ENCODE measurements at regions not wholly inside any gene's neighbourhood (a gene's known extent, or its start where the extent isn't known, plus 50 kb on each side); places are given as distances from the start of the nearest gene placed in this dataset.

DNA sequence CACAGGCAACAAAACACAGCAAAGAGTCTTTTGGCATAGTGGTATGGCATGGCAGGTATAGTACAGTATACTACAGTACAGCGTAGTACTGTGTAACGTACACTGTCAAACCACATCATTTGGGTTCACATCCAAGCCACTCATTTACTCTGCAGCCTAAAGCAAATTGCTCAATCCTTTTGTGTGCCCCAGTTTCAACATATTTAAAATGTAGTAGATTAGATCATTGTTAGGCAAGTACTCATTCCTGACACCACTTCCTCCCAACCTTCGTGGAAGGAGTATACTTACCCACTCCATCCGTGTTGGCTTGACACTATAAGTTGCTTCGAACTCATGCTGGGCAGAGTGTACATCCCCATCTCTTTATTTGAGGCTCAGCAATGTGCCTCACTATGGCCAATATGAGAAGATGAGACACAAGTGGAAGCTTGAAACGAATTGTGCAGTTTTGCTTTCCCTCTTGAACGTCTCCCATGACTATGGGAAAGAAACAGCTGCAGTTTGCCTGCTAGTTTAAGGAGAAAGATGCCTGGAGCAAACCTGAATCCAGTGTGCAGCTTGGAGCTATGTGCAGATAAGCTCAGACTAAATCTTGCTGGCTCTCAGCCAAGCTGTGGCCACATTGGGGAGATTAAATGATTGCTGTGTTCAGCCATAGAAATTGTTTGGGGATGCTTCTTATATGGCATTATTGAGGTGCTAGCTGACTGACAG lies 85.7 kb upstream of the TBL1X start:
- TF ChIP-seq, protein P1, sequence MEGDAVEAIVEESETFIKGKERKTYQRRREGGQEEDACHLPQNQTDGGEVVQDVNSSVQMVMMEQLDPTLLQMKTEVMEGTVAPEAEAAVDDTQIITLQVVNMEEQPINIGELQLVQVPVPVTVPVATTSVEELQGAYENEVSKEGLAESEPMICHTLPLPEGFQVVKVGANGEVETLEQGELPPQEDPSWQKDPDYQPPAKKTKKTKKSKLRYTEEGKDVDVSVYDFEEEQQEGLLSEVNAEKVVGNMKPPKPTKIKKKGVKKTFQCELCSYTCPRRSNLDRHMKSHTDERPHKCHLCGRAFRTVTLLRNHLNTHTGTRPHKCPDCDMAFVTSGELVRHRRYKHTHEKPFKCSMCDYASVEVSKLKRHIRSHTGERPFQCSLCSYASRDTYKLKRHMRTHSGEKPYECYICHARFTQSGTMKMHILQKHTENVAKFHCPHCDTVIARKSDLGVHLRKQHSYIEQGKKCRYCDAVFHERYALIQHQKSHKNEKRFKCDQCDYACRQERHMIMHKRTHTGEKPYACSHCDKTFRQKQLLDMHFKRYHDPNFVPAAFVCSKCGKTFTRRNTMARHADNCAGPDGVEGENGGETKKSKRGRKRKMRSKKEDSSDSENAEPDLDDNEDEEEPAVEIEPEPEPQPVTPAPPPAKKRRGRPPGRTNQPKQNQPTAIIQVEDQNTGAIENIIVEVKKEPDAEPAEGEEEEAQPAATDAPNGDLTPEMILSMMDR (IDR thresholded peaks at IDR 0.05; ENCODE audit: insufficient read depth, low read length): no peak
- DNase-seq (ENCODE audit: low read depth): peak; percentile 17
- H3K4me3 ChIP-seq (ENCODE audit: low read depth, low read length): no peak overlapping the region

DNA sequence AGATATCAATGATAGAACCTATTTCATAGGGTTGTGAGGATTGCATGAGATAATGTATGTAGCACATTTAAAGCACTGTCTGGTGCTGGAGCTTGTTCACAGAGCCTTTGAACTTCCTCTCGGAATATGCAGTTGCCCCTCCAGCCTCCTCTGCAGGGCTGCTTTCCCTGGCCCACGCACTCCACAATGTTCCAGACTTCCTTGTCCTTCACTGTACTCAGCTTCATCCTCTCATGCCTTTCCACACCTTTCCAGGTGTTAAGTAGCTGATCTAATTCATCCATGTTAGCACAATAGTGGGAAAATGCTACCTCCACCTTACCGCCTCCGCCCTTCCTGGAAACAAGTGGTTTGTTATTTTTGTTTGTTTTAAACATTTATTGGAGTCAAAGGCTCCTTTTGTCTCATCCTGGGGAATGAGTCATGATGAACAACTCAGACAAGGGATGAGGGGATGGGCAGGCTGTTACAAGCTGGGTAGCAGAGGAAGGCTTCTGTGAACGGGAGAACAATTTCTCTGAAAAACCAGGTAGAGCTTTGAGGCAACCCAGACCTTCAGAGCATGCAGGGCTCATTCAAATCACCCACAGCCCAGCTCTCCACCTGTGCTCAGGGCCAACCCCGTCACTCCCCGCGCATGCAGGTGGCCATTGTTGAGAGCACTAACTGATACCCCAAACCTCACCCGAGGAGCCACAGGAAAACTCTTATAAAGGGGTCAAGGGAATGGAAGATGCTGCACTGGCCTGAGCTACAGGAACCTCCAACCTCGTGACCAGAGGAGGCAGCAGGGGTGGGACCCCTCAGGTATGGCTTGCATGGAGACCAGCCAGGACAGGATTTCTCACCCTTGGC lies 84.9 kb upstream of the TBL1X start:
- TF ChIP-seq, protein P1 (IDR thresholded peaks at IDR 0.05; ENCODE audit: insufficient read depth, low read length): no peak
- no peak overlapping the region for H3K4me3 ChIP-seq (ENCODE audit: low read depth, low read length)
- DNase-seq (ENCODE audit: low read depth): peak; percentile 4

DNA sequence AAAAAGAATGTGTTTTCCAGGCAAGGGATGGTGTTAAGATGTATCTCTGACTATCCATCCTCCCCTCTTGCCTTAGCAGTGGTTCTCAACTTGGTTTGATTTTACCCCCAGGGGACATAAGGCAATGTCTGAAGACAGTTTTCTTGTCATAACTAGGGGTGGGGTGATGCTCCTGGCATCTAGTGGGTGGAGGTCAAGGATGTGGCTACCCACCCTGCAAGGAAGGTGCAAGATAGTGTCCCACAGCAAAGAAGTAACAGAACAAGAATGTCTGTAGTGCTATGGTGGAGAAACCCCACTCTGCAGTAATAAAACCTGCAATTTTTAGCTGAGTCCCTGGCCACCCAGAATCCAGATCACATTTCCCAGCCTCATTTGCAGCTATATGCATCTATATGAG lies 81.2 kb upstream of the TBL1X start:
- TF ChIP-seq, protein P1 (IDR thresholded peaks at IDR 0.05; ENCODE audit: insufficient read depth, low read length): no peak
- DNase-seq (ENCODE audit: low read depth): no peak
- no peak overlapping the region for H3K4me3 ChIP-seq (ENCODE audit: low read depth, low read length)

DNA sequence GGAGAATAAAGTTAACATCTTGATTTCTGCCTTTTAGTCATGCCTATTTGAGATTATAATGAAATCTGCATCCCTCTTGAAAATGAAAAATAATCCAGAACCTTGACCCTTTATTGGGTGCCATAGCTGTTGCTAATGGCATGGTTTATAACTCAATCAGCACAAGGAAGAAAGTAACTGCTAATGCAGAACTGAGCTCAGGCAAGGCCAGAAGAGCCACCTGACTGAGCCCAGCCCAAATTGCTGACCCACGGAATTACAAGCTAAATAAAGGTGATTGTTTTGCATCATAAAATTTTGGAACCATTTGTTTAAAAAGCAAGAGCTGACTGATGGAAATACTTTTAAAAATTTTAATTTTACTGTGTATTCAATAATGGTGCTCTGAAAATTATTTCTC lies 76.4 kb upstream of the TBL1X start:
- TF ChIP-seq, protein P1 (IDR thresholded peaks at IDR 0.05; ENCODE audit: insufficient read depth, low read length): no peak
- H3K4me3 ChIP-seq (ENCODE audit: low read depth, low read length): no peak overlapping the region
- no peak for DNase-seq (ENCODE audit: low read depth)

DNA sequence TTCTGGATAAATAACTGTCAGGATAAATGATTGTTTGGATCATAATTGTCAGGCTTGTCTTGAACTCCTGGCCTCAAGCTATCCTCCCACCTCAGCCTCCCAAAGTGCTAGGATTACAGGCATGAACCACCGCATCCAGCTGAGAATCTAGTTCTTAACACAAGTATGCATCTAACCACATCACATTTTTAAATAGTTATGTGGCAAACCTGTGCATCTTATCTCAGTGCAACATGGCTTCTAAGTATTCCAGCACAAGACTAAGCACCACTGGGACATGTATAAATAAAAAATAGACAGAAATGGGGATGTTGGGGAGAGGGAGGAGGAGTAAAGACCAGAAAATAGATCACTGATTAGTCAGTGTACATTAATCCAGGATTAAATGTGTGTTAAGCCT lies 74.7 kb upstream of the TBL1X start:
- TF ChIP-seq, protein P1 (IDR thresholded peaks at IDR 0.05; ENCODE audit: insufficient read depth, low read length): no peak
- DNase-seq (ENCODE audit: low read depth): no peak
- H3K4me3 ChIP-seq (ENCODE audit: low read depth, low read length): no peak overlapping the region

DNA sequence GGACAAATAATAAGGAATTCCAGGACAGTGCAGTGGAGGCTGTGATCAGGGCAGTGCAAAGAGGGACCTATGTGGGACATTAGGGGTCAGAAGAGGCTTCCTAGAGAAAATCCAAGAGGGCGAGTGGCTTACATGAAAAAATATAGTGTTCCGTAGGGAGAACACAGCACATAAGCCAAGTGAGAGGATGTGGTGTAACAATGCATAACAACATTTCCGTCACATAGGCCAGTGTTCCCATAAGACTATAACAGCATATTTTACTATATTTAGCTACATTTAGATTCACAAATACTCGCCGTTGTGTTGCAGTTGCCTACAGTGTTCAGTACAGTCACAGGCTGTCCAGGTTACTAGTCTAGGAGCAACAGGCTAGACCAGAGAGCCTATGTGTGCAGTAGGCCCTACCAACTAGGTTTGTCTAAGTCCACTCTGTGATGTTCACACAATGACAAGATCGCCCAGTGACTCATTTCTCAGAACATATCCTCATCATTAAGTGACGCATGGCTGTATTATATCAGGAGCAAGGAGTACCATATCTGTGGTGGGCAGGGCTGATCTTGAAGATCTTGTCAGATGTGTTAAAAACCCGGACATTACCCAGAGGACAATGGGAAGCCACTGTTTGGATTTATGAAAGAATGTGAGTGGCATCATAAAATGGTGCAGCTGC lies 74.0 kb upstream of the TBL1X start:
- TF ChIP-seq, protein P1 (IDR thresholded peaks at IDR 0.05; ENCODE audit: insufficient read depth, low read length): no peak
- DNase-seq (ENCODE audit: low read depth): no peak
- no peak overlapping the region for H3K4me3 ChIP-seq (ENCODE audit: low read depth, low read length)
